Fibroblast of the aortic adventitia (primary cell): ENCODE measurements at regions not wholly inside any gene's neighbourhood (a gene's known extent, or its start where the extent isn't known, plus 50 kb on each side); places are given as distances from the start of the nearest gene placed in this dataset.

Source experiments
- DNase-seq: peaks from one replicate; pipeline ENCODE4 v3.0.0-alpha.2; 2010; ENCODE audit warnings: low read depth
- H3K4me3 ChIP-seq: 2 replicates; pipeline ENCODE4 v1.5.1; 2011; ENCODE audit warnings: low read depth, mild to moderate bottlenecking, control low read depth, low read length, moderate library complexity
- TF ChIP-seq, protein P1 (sequence below): IDR thresholded peaks from 2 replicates; pipeline ENCODE4 v1.5.1; 2011; ENCODE audit warnings: mild to moderate bottlenecking, low read length, control low read depth, inconsistent platforms; ENCODE audit not compliant: insufficient read depth

GRCh38 chr1:78401148-78401547 is 89.6 kb upstream of the PTGFR start:
- no peak for DNase-seq
- H3K4me3 ChIP-seq = no peak overlapping the region
- TF ChIP-seq, protein P1, sequence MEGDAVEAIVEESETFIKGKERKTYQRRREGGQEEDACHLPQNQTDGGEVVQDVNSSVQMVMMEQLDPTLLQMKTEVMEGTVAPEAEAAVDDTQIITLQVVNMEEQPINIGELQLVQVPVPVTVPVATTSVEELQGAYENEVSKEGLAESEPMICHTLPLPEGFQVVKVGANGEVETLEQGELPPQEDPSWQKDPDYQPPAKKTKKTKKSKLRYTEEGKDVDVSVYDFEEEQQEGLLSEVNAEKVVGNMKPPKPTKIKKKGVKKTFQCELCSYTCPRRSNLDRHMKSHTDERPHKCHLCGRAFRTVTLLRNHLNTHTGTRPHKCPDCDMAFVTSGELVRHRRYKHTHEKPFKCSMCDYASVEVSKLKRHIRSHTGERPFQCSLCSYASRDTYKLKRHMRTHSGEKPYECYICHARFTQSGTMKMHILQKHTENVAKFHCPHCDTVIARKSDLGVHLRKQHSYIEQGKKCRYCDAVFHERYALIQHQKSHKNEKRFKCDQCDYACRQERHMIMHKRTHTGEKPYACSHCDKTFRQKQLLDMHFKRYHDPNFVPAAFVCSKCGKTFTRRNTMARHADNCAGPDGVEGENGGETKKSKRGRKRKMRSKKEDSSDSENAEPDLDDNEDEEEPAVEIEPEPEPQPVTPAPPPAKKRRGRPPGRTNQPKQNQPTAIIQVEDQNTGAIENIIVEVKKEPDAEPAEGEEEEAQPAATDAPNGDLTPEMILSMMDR = no peak

DNA sequence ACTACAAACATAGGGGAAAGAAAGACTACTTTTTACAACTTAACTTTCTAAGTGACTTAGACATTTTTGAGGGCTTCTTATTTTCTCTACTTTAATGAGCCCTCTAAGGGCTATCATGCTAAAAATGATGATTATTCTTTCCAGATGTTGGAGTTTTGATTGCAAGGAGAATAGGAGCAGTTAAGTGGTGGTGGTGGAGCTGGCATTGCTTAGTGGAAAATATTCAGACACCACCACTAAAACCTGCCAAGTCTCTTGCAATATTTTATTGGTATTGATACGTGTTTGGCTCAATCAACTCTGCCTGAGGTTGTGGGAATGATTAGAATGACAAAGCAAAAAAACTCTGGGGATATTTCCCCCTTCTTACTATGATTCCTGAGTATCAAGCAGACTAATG is 82.6 kb upstream of the PTGFR start:
- TF ChIP-seq, protein P1 = no peak
- peak; percentile 90 for DNase-seq
- H3K4me3 ChIP-seq = no peak overlapping the region

DNA sequence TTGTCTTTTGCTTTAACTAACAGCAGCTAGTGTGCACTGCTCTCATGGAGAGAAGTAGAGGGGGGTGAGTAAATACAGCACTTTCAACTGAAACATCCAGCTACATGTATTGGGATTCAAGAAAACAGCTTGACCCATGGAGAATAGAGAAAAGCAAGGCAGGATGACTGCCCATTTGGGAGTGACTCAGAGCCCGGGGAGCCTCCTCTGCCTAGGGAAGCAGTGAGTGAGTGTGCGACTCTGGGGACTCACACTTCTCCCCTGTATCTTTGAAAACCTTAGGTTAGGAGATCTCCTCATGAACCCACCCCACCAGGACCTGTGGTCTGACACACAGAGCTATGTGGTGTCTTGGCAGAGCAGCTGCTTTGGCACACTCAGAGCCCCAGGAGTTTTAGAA is 82.0 kb upstream of the PTGFR start:
- DNase-seq = peak; percentile 71
- TF ChIP-seq, protein P1 = no peak
- H3K4me3 ChIP-seq = no peak overlapping the region

- TF ChIP-seq, protein P1 = no peak
- no peak overlapping the region for H3K4me3 ChIP-seq
- DNase-seq = no peak
Measured at GRCh38 chr1:78410643-78411042, 80.1 kb upstream of the PTGFR start.

GRCh38 chr1:78411707-78412106 is 79.1 kb upstream of the PTGFR start:
- DNase-seq = no peak
- no peak overlapping the region for H3K4me3 ChIP-seq
- TF ChIP-seq, protein P1 = no peak

DNA sequence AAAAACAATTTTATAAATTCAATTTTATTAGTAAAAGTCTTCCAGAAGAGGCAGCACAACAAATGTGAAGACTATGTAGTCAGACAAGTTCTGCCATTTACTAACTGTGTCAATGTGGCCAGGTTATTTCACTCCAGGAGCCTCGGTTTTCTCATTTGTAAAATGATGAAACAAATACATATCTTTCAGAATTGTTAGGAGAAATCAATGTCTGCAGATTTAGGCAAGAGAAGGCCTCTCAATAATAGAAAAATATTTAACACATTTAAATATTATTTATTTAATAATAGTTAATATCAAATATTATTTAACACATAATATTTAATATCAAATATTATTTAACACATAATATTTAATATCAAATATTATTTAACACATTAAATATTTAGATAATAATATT is 75.6 kb upstream of the PTGFR start:
- DNase-seq = no peak
- TF ChIP-seq, protein P1 = no peak
- no peak overlapping the region for H3K4me3 ChIP-seq

- TF ChIP-seq, protein P1 = no peak
- no peak overlapping the region for H3K4me3 ChIP-seq
- peak; percentile 92 for DNase-seq
Measured at GRCh38 chr1:78419309-78419708, 71.5 kb upstream of the PTGFR start.
